Tongue (tissue), 1 donor: ENCODE measurements at regions not wholly inside any gene's neighbourhood (a gene's known extent, or its start where the extent isn't known, plus 50 kb on each side); places are given as distances from the start of the nearest gene placed in this dataset.
"Not testable (repeated sequence)": the region's sequence is repeated elsewhere in the genome, so short reads cannot be mapped to it uniquely, and the experiment has no call there.

Source experiments
- DNase-seq: peaks from one replicate; pipeline ENCODE4 v3.0.0-alpha.2; 2015

GRCh38 chr7:146057958-146058357, 58.6 kb upstream of the CNTNAP2 start:
- DNase-seq: no peak

- DNase-seq: no peak
Observed at GRCh38 chr7:146054909-146055308, 61.7 kb upstream of the CNTNAP2 start.

GRCh38 chr7:146053492-146053891, 63.1 kb upstream of the CNTNAP2 start:
- DNase-seq: no peak

- DNase-seq: not testable (repeated sequence)
Observed at GRCh38 chr7:146043310-146043709, 73.3 kb upstream of the CNTNAP2 start.

GRCh38 chr7:146028251-146028750, 88.3 kb upstream of the CNTNAP2 start:
- peak; percentile 5 for DNase-seq

GRCh38 chr7:146027243-146027642, 89.4 kb upstream of the CNTNAP2 start:
- no peak for DNase-seq

GRCh38 chr7:146022776-146023175, 93.8 kb upstream of the CNTNAP2 start:
- no peak for DNase-seq

- not testable (repeated sequence) for DNase-seq
Observed at GRCh38 chr7:146019041-146020004, 97.3 kb upstream of the CNTNAP2 start.

GRCh38 chr7:146017366-146017765, 99.2 kb upstream of the CNTNAP2 start:
- DNase-seq: not testable (repeated sequence)

GRCh38 chr7:146014154-146014553, 102.4 kb upstream of the CNTNAP2 start:
- not testable (repeated sequence) for DNase-seq

- no peak for DNase-seq
Observed at GRCh38 chr7:146008293-146008692, 108.3 kb upstream of the CNTNAP2 start.

GRCh38 chr7:146004805-146005204, 111.8 kb upstream of the CNTNAP2 start:
- no peak for DNase-seq

- no peak for DNase-seq
Observed at GRCh38 chr7:146002431-146003078, 114.0 kb upstream of the CNTNAP2 start.

GRCh38 chr7:146002008-146002407, 114.6 kb upstream of the CNTNAP2 start:
- no peak for DNase-seq

GRCh38 chr7:146000882-146001281, 115.7 kb upstream of the CNTNAP2 start:
- no peak for DNase-seq

- DNase-seq: no peak
Observed at GRCh38 chr7:145989469-145989868, 127.1 kb upstream of the CNTNAP2 start.

- DNase-seq: no peak
Observed at GRCh38 chr7:145986248-145986874, 130.2 kb upstream of the CNTNAP2 start.

GRCh38 chr7:145978769-145979168, 137.8 kb upstream of the CNTNAP2 start:
- no peak for DNase-seq

- DNase-seq: no peak
Observed at GRCh38 chr7:145959981-145960380, 156.6 kb upstream of the CNTNAP2 start.

- no peak for DNase-seq
Observed at GRCh38 chr7:145957160-145957890, 159.3 kb upstream of the CNTNAP2 start.

- no peak for DNase-seq
Observed at GRCh38 chr7:145951566-145951965, 165.0 kb upstream of the CNTNAP2 start.

- no peak for DNase-seq
Observed at GRCh38 chr7:145928937-145929336, 187.7 kb upstream of the CNTNAP2 start.
